Astrocyte (in vitro differentiated cells and primary cell): ENCODE measurements at regions not wholly inside any gene's neighbourhood (a gene's known extent, or its start where the extent isn't known, plus 50 kb on each side); places are given as distances from the start of the nearest gene placed in this dataset.

Experiments used
- EZH2 ChIP-seq: IDR thresholded peaks from 2 replicates; pipeline ENCODE4 v1.6.1; 2012; ENCODE audit warnings: mild to moderate bottlenecking, low read length, inconsistent platforms; ENCODE audit not compliant: insufficient read depth
- TF ChIP-seq, protein P1 (sequence below): IDR thresholded peaks from 2 replicates; pipeline ENCODE4 v1.5.1; 2011; ENCODE audit warnings: low read depth, mild to moderate bottlenecking, inconsistent platforms, low read length, moderate library complexity; ENCODE audit not compliant: insufficient read depth

GRCh38 chr9:29644514-29644913 is 2071.2 kb upstream of the C9orf72 start:
- TF ChIP-seq, protein P1, sequence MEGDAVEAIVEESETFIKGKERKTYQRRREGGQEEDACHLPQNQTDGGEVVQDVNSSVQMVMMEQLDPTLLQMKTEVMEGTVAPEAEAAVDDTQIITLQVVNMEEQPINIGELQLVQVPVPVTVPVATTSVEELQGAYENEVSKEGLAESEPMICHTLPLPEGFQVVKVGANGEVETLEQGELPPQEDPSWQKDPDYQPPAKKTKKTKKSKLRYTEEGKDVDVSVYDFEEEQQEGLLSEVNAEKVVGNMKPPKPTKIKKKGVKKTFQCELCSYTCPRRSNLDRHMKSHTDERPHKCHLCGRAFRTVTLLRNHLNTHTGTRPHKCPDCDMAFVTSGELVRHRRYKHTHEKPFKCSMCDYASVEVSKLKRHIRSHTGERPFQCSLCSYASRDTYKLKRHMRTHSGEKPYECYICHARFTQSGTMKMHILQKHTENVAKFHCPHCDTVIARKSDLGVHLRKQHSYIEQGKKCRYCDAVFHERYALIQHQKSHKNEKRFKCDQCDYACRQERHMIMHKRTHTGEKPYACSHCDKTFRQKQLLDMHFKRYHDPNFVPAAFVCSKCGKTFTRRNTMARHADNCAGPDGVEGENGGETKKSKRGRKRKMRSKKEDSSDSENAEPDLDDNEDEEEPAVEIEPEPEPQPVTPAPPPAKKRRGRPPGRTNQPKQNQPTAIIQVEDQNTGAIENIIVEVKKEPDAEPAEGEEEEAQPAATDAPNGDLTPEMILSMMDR, result no peak
- no peak for TF ChIP-seq EZH2
